GM12892 (cell line): ENCODE measurements at regions not wholly inside any gene's neighbourhood (a gene's known extent, or its start where the extent isn't known, plus 50 kb on each side); places are given as distances from the start of the nearest gene placed in this dataset.
"Not testable (repeated sequence)": the region's sequence is repeated elsewhere in the genome, so short reads cannot be mapped to it uniquely, and the experiment has no call there.

Source experiments
- DNase-seq: peaks from one replicate; pipeline ENCODE4 v3.0.0; 2011; ENCODE audit not compliant: insufficient read length
- FAIRE-seq: peaks from 2 replicates; lab custom pipeline; 2011; peaks lifted over from hg19 to GRCh38; lab: Jason Lieb, UNC
- POLR2A ChIP-seq: IDR thresholded peaks from 2 replicates; pipeline ENCODE4 v1.6.1; 2011; ENCODE audit warnings: low read depth, low read length, control low read depth
- POLR2AphosphoS5 ChIP-seq: IDR thresholded peaks from 2 replicates; pipeline ENCODE4 v1.6.1; 2011; ENCODE audit warnings: low read depth, low read length, control low read depth
- TAF1 ChIP-seq: IDR thresholded peaks from 2 replicates; pipeline ENCODE4 v1.6.1; 2011; ENCODE audit warnings: low read depth, mild to moderate bottlenecking, control low read depth, low read length, borderline replicate concordance

DNA sequence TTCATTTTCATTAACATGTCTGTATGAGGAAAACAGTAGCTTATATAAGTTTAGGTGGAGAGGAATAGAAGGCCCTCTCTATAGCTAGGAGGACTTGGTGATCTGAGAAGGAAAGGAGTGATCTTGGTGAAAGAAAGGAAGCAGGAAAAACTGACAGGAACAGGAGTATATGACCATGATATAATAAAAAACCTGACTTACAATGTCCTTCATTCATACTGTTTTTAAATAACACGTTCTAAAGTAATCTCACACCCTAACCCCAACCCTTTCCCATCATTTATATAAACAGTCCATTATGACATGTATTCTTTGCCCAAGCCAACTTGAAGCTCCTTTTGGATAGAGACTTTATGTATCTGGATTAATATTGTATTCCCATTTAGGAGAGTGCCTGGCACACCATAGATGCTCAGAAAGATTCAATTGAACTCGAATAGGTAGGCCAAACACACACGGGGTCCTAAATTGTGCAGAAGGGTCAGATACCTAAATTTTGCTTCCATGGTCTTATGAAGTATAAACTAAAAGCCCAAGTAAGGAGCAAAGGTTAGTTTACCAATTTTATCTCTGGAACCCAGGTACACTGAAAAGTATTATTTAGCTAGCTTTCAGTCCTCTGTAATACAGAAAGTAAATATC lies 75.9 kb downstream of the OR2B2 start:
- no peak for FAIRE-seq
- TF ChIP-seq POLR2AphosphoS5 = no peak
- DNase-seq = no peak

DNA sequence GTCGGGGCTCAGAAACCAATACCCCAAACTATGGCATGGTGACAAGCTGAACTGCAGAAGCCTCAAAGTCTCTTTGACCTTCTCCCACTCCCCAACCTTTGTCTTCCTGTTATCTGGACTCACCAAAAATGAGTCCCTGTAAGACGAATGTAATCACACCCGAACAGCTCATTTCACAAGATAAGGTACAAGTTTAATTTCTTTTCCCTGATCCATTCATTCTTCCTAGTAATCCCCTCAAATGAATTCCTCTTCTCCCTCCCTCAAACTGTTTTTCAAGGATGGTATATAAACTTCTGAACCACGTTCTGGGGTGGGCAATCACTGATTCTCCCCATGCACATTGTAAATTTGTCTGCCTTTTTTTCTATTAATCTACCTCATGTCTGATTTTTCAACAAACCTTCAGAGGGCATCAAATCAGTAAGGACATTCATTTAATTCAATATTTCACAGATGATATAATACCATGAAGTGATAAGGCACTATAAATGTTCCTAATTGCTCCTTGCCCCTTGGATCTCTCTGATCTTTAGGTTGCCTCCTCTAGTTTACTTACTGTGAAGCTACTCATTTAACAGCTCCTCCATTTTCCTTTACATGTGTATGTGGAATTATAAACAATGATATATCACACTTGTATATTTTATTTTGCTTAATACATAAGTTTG lies 77.2 kb downstream of the OR2B2 start:
- TF ChIP-seq TAF1 (no peak), POLR2A (no peak), POLR2AphosphoS5 (no peak)
- FAIRE-seq (no peak), DNase-seq (no peak)

DNA sequence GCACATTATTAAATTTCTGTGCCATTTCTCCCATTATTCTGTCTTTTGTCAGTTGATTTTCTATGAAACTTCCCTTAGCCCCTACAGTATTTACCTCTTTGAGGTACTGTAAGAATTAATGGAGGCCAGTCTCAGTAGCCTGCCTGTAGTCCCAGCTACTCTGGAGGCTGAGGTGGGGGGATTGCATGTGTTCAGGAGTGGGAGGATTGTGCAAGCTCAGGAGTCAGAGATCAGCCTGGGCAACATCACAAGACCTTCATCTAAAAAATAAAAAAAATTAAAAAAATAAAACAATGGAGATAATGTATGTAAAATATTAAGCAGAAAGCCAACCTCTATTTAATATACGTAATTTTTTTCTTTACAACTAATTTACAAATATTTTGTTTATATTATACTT lies 77.8 kb downstream of the OR2B2 start:
- FAIRE-seq = no peak
- no peak for TF ChIP-seq TAF1
- TF ChIP-seq POLR2AphosphoS5 = no peak
- TF ChIP-seq POLR2A = no peak
- DNase-seq = no peak

DNA sequence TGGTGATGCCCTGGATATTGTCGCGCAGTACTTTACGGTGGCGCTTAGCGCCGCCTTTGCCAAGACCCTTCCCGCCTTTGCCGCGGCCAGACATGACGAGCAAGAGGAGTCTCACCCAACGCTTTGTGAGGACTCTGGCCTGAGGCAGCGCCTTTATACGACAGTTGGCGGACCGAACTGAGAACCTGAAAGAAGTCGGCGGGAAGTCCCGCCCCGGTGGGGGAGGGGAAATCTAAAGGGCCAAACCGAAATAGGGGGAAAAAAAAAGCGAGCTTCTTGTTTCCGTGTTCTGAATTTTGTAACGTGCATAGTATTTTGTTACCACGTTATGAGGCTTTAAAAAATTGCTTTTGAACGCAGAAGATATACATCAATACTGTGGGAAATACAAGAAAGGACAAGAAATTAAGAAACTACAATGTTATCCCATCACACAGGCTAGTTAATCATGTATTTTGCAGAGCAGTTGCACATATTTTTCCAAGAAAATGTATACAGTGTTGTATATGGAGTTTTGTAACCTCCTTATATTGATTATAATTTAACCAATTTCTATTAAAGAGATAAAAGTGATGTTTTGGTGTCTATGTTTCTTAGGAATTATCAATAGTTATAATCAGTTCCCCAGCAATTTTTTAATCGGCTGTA lies 80.6 kb downstream of the OR2B2 start:
- FAIRE-seq, DNase-seq: not testable (repeated sequence)
- peak; percentile 55; the same call in 1 of the 2 replicates for TF ChIP-seq TAF1
- 0 out of 2 replicates have a peak, but pooled peaks have one; percentile 15 for TF ChIP-seq POLR2AphosphoS5

DNA sequence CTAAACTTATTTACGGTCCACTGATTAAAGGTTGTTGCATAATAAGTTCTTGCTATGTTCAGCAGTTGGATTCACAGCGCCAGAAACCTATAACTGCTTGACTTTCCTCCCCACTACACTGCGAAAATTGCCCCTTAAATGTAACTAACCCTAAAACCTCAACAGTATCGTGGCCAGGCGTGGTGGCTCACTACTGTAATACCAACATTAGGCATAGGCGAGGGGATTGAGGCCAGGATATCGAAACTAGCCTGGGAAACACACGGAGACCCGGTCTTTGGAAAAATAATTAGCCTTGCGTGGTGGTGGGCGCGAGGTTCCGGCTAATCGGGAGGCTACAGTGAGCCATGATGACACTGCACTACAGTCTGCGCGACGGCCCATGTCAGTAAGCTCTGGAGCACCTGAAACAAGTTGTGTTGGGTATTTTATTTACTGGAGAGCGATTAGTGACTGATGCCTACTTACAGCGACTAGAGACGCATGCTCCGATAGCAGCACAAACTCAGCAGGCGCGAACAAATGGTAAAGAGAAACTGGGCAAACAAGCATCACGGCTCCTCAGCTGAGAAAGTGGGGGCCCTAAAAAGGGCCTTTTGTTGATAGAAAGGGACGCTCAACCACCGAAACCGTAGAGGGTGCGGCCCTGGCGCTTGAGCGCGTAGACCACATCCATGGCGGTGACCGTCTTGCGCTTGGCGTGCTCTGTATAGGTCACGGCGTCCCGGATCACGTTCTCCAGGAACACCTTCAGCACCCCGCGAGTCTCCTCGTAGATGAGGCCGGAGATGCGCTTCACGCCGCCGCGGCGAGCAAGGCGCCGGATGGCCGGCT lies 81.4 kb downstream of the OR2B2 start:
- FAIRE-seq = peak; percentile 100
- not testable (repeated sequence) for DNase-seq
- TF ChIP-seq POLR2AphosphoS5 = peak; percentile 94
- TF ChIP-seq POLR2A = peak; percentile 88

DNA sequence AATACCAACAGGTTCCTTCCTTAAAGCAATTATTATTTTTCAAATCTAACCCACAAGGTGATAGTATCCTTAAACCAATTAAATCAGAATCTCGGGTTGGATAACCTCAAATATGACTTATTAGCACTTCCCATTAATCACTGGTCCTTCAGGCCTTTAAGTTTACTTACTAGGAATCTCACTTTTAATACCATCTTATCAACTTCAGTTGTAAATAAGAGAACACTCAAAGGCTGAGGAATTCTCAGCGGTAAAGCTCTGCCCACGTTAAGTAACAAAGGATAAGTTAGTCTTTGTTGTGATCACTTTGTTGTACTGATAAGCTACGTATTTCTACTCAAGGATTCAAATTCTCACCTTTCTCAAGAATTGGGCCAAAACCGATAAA lies 82.0 kb downstream of the OR2B2 start:
- DNase-seq = no peak
- no peak for FAIRE-seq
- no peak for TF ChIP-seq TAF1
- no peak for TF ChIP-seq POLR2AphosphoS5
- TF ChIP-seq POLR2A = no peak

DNA sequence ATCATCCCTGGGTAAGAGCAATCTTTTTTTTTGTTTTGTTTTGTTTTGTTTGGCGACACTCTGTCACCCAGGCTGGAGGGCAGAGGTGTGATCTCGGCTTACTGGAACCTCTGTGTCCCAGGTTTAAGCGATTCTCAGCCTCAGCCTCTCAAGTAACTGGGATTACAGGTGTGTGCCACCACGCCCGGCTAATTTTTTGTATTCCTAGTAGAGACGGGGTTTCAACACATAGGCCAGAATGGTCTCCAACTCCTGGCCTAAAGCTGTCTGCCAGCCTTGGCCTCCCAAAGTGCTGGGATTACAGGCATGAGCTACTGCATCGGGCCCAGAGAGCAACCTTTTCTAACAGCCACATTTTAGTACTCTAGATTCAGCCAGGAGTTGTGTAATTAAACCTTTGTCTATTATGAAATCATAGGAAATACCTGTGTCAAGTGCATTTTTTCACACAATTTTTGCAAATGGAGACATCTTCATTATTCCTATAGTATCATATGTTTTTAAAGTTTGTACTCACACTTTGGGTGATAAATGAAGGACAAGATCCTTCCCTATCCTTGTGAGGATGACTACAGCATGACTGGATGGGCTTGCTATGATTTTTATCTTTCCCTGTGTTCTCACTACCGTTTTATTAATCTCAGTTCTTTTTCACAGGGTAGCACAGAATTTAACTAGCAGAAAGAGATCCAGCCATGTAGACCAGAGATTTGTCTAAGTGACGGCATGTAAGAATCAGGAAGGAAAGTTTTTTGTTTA lies 82.6 kb downstream of the OR2B2 start:
- FAIRE-seq = no peak

DNA sequence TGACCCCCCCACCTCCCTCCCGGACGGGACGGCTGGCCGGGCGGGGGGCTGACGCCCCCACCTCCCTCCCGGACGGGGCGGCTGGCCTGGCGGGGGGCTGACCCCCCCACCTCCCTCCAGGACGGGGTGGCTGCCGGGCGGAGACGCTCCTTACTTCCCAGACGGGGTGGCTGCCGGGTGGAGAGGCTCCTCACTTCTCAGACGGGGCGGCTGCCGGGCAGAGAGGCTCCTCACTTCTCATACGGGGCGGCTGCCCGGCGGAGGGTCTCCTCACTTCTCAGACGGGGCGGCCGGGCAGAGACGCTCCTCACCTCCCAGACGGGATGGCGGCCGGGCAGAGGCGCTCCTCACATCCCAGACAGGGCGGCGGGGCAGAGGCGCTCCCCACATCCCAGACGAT lies 84.7 kb downstream of the OR2B2 start:
- not testable (repeated sequence) for DNase-seq, FAIRE-seq

More for the DNA sequence above, 82.6 kb downstream of the OR2B2 start:
- no peak for TF ChIP-seq POLR2A
- no peak for TF ChIP-seq TAF1
- TF ChIP-seq POLR2AphosphoS5 = no peak
- no peak for DNase-seq

DNA sequence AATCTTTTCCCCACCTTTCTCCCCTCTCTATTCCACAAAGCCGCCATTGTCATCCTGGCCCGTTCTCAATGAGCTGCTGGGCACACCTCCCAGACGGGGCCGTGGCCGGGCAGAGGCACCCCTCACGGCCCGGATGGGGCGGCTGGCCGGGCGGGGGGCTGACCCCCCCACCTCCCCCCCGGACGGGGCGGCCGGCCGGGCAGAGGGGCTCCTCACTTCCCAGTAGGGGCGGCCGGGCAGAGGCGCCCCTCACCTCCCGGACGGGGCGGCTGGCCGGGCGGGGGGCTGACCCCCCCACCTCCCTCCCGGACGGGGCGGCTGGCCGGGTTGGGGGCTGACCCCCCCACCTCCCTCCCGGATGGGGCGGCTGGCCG lies 85.6 kb downstream of the OR2B2 start:
- not testable (repeated sequence) for FAIRE-seq, DNase-seq

DNA sequence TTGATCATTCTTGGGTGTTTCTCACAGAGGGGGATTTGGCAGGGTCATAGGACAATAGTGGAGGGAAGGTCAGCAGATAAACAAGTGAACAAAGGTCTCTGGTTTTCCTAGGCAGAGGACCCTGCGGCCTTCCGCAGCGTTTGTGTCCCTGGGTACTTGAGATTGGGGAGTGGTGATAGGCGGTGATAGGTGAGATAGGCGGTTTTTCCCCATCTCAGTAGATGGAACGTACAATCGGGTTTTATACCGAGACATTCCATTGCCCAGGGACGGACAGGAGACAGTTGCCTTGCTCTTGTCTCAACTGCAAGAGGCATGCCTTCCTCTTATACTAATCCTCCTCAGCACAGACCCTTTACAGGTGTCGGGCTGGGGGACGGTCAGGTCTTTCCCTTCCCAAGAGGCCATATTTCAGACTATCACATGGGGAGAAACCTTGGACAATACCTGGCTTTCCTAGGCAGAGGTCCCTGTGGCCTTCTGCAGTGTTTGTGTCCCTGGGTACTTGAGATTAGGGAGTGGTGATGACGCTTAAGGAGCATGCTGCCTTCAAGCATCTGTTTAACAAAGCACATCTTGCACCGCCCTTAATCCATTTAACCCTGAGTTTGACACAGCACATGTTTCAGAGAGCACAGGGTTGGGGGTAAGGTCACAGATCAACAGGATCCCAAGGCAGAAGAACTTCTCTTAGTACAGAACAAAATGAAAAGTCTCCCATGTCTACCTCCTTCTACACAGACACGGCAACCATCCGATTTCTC lies 86.2 kb downstream of the OR2B2 start:
- DNase-seq, FAIRE-seq: not testable (repeated sequence)

DNA sequence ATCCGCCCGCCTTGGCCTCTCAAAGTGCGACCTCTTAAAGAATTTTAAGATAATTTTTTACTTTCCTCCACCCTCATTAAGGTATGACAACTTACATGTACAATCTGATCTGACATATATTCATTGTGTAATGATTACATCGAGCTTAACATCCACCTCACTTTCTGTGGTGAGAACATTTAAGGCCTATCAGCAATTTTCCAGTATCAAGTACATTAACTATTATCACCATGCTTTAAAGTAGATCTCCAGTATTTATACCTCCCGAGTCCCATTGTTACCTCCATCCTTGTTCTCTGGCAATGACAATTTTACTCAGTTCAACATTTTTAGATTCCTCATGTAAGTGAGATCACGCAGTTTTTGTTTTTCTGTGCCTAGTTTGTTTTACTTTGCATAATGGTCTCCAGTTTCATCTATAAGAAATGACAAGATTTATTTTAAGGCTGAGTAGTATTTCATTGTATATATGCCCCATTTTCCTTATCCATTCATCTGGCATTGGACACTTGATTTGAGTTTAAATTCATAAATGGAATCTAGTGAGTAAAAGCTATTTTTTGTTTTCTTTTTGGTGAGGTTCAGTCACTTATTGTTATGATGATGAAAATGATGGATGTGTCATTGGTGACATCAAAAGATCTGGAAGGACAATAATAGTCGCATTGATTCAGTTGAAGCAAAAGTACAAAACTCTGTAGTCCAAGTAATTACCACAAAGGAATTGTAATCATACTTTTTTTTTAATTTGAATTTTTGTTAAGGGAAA lies 87.0 kb downstream of the OR2B2 start:
- no peak for TF ChIP-seq TAF1
- TF ChIP-seq POLR2A = no peak
- no peak for TF ChIP-seq POLR2AphosphoS5
- DNase-seq (no peak), FAIRE-seq (no peak)
